PFSK-1 (cell line): ENCODE measurements at regions not wholly inside any gene's neighbourhood (a gene's known extent, or its start where the extent isn't known, plus 50 kb on each side); places are given as distances from the start of the nearest gene placed in this dataset.

Experiments used
- POLR2AphosphoS5 ChIP-seq: IDR thresholded peaks from 2 replicates; pipeline ENCODE4 v1.6.1; 2012; ENCODE audit warnings: low read depth, mild to moderate bottlenecking, control low read depth, low read length, moderate library complexity
- REST ChIP-seq, 2 experiments: IDR thresholded peaks; 2 replicates each; pipeline versions ENCODE4 v1.6.1 to v1.8.0; 2011 to 2012; ENCODE audit warnings: low read depth in 2 of 2, low read length in 2 of 2, control low read depth in 1 of 2, inconsistent platforms in 1 of 2, mild to moderate bottlenecking in 1 of 2, moderate library complexity in 1 of 2; ENCODE audit not compliant: insufficient read depth in 1 of 2
- SIN3A ChIP-seq: IDR thresholded peaks from 2 replicates; pipeline ENCODE4 v1.6.1; 2012; ENCODE audit warnings: mild to moderate bottlenecking, low read length, moderate library complexity, borderline replicate concordance; ENCODE audit not compliant: insufficient read depth
- TAF1 ChIP-seq: IDR thresholded peaks from 2 replicates; pipeline ENCODE4 v1.6.1; 2012; ENCODE audit warnings: low read length, control low read depth, borderline replicate concordance; ENCODE audit not compliant: insufficient read depth

GRCh38 chr6:169070506-169071176, 183.0 kb downstream of the THBS2 start:
- TF ChIP-seq REST (IDR thresholded peaks at IDR 0.05; ENCODE audit: insufficient read depth in 1 of 2, low read depth in 2 of 2, low read length in 2 of 2), result no peak
- no peak for TF ChIP-seq POLR2AphosphoS5
- TF ChIP-seq SIN3A, result no peak
- TF ChIP-seq TAF1, result no peak
